Endothelial cell of umbilical vein (primary cell): ENCODE measurements at regions not wholly inside any gene's neighbourhood (a gene's known extent, or its start where the extent isn't known, plus 50 kb on each side); places are given as distances from the start of the nearest gene placed in this dataset.

ENCODE experiments used
- FOS ChIP-seq: IDR thresholded peaks from 2 replicates; pipeline ENCODE4 v1.6.1; 2011; ENCODE audit warnings: mild to moderate bottlenecking, low read length, moderate library complexity, borderline replicate concordance; ENCODE audit not compliant: insufficient read depth
- GATA2 ChIP-seq: IDR thresholded peaks from 2 replicates; pipeline ENCODE4 v1.7.0; 2011; ENCODE audit warnings: low read depth, mild to moderate bottlenecking, moderate library complexity, mixed read lengths, low read length; ENCODE audit not compliant: insufficient read length, insufficient read depth
- JUN ChIP-seq: IDR thresholded peaks from 2 replicates; pipeline ENCODE4 v1.6.1; 2011; ENCODE audit warnings: borderline replicate concordance, low read depth; ENCODE audit not compliant: insufficient read length, insufficient read depth
- MYC ChIP-seq: IDR thresholded peaks from one replicate; pipeline ENCODE4 v1.6.1; 2011; ENCODE audit warnings: mild to moderate bottlenecking, low read depth, low read length
- POLR2A ChIP-seq: IDR thresholded peaks from 2 replicates; pipeline ENCODE4 v1.6.1; 2012; ENCODE audit warnings: low read depth, mild to moderate bottlenecking, control low read depth, low read length
- POLR2AphosphoS5 ChIP-seq: IDR thresholded peaks from 2 replicates; pipeline ENCODE4 v1.6.1; 2012; ENCODE audit warnings: low read depth, mild to moderate bottlenecking, control low read depth, low read length, moderate library complexity; ENCODE audit not compliant: insufficient read depth
- TF ChIP-seq, protein P1 (sequence below), 2 donors: IDR thresholded peaks; 1 replicate in 1 of 2; 2 replicates in 1 of 2; pipeline ENCODE4 v1.5.1; 2011; ENCODE audit warnings: low read length in 2 of 2, mild to moderate bottlenecking in 2 of 2, moderate library complexity in 2 of 2, control low read depth in 1 of 2, inconsistent platforms in 1 of 2, low read depth in 1 of 2; ENCODE audit not compliant: insufficient read depth in 1 of 2; ENCODE audit errors: extremely low read depth in 1 of 2
- TF ChIP-seq, protein P2 (sequence below): IDR thresholded peaks from 2 replicates; pipeline ENCODE4 v1.6.1; 2011; ENCODE audit not compliant: insufficient read depth, insufficient read length

DNA sequence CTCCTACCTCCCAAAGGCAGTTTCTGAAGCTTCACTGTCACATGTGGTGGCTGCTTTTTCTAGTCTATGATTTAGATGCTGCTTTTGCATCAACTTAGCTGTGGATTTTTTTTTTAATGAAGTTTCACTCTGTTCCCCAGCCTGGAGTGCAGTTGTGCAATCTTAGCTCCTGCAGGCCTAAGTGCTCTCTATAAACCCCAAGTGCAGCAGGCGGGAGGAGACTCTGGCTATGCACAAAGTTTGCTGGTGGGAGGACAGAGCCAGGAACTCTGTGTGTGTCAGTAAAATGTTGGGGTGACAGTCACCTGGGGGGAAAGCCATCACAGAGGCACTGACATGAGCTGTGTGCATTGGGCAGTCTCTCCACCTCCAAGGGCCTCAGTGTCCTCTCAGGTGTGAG lies 138.8 kb upstream of the FAM20C start:
- TF ChIP-seq POLR2A (no peak), POLR2AphosphoS5 (no peak), GATA2 (no peak), MYC (no peak), JUN (no peak), FOS (no peak)
- TF ChIP-seq, protein P1, sequence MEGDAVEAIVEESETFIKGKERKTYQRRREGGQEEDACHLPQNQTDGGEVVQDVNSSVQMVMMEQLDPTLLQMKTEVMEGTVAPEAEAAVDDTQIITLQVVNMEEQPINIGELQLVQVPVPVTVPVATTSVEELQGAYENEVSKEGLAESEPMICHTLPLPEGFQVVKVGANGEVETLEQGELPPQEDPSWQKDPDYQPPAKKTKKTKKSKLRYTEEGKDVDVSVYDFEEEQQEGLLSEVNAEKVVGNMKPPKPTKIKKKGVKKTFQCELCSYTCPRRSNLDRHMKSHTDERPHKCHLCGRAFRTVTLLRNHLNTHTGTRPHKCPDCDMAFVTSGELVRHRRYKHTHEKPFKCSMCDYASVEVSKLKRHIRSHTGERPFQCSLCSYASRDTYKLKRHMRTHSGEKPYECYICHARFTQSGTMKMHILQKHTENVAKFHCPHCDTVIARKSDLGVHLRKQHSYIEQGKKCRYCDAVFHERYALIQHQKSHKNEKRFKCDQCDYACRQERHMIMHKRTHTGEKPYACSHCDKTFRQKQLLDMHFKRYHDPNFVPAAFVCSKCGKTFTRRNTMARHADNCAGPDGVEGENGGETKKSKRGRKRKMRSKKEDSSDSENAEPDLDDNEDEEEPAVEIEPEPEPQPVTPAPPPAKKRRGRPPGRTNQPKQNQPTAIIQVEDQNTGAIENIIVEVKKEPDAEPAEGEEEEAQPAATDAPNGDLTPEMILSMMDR (IDR thresholded peaks at IDR 0.05; ENCODE audit: extremely low read depth in 1 of 2, insufficient read depth in 1 of 2, low read depth in 1 of 2, low read length in 2 of 2): no peak
- TF ChIP-seq, protein P2, sequence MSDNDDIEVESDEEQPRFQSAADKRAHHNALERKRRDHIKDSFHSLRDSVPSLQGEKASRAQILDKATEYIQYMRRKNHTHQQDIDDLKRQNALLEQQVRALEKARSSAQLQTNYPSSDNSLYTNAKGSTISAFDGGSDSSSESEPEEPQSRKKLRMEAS: no peak
